H9 (cell line): ENCODE measurements at regions not wholly inside any gene's neighbourhood (a gene's known extent, or its start where the extent isn't known, plus 50 kb on each side); places are given as distances from the start of the nearest gene placed in this dataset.

Experiments
- DNase-seq: peaks from one replicate; pipeline ENCODE4 v3.0.0-alpha.2; 2017
- H2AFZ ChIP-seq: one replicate; pipeline ENCODE4 v1.6.1; 2013; ENCODE audit warnings: mild to moderate bottlenecking, low read length, control low read depth, moderate library complexity
- H2AK5ac ChIP-seq: 2 replicates; pipeline ENCODE4 v1.6.1; 2013; ENCODE audit warnings: low read length, control low read depth, mixed read lengths; ENCODE audit not compliant: insufficient read length
- H2BK120ac ChIP-seq: one replicate; pipeline ENCODE4 v1.6.1; 2013; ENCODE audit warnings: low read depth, mild to moderate bottlenecking, low read length, control low read depth, inconsistent platforms; ENCODE audit not compliant: poor library complexity, severe bottlenecking
- H2BK12ac ChIP-seq: 2 replicates; pipeline ENCODE4 v1.6.1; 2013; ENCODE audit warnings: low read length, control low read depth, mixed read lengths, low read depth; ENCODE audit not compliant: insufficient read length
- H2BK15ac ChIP-seq: 2 replicates; pipeline ENCODE4 v1.6.1; 2013; ENCODE audit warnings: low read depth, low read length, control low read depth
- H2BK20ac ChIP-seq: one replicate; pipeline ENCODE4 v1.6.1; 2013; ENCODE audit warnings: low read depth, mild to moderate bottlenecking, low read length, control low read depth, inconsistent platforms; ENCODE audit not compliant: poor library complexity, severe bottlenecking
- H2BK5ac ChIP-seq: 2 replicates; pipeline ENCODE4 v1.6.1; 2013; ENCODE audit warnings: low read length, control low read depth, mixed read lengths; ENCODE audit not compliant: insufficient read length
- H3K14ac ChIP-seq: 2 replicates; pipeline ENCODE4 v1.6.1; 2013; ENCODE audit warnings: low read length, control low read depth; ENCODE audit not compliant: insufficient read depth
- H3K18ac ChIP-seq: 2 replicates; pipeline ENCODE4 v1.6.1; 2013; ENCODE audit warnings: low read depth, mild to moderate bottlenecking, mixed read lengths, low read length, control low read depth; ENCODE audit not compliant: insufficient read length
- H3K23ac ChIP-seq: 2 replicates; pipeline ENCODE4 v1.6.1; 2013; ENCODE audit warnings: low read length, control low read depth, mixed read lengths, low read depth; ENCODE audit not compliant: insufficient read length
- H3K23me2 ChIP-seq: 2 replicates; pipeline ENCODE4 v1.6.1; 2013; ENCODE audit warnings: low read depth, mild to moderate bottlenecking, mixed read lengths, low read length, control low read depth; ENCODE audit not compliant: insufficient read length, poor library complexity, severe bottlenecking
- H3K27ac ChIP-seq: 2 replicates; pipeline ENCODE4 v1.5.1; 2013; ENCODE audit warnings: low read length, control low read depth, mixed read lengths, low read depth; ENCODE audit not compliant: insufficient read length
- H3K27me3 ChIP-seq: 2 replicates; pipeline ENCODE4 v1.6.1; 2013; ENCODE audit warnings: low read length, control low read depth, inconsistent platforms; ENCODE audit not compliant: insufficient read depth
- H3K4ac ChIP-seq: 2 replicates; pipeline ENCODE4 v1.6.1; 2013; ENCODE audit warnings: low read depth, mild to moderate bottlenecking, control low read depth, inconsistent platforms, low read length, moderate library complexity
- H3K4me1 ChIP-seq: 2 replicates; pipeline ENCODE4 v1.6.1; 2013; ENCODE audit warnings: low read length, control low read depth, inconsistent platforms; ENCODE audit not compliant: insufficient read depth
- H3K4me2 ChIP-seq: 2 replicates; pipeline ENCODE4 v1.6.1; 2013; ENCODE audit warnings: low read length, control low read depth, mixed read lengths; ENCODE audit not compliant: insufficient read length, insufficient read depth
- H3K56ac ChIP-seq: 2 replicates; pipeline ENCODE4 v1.6.1; 2013; ENCODE audit warnings: low read depth, mild to moderate bottlenecking, mixed read lengths, low read length, control low read depth; ENCODE audit not compliant: insufficient read length
- H3K79me1 ChIP-seq: 2 replicates; pipeline ENCODE4 v1.6.1; 2013; ENCODE audit warnings: low read depth, mild to moderate bottlenecking, moderate library complexity, low read length, control low read depth, inconsistent platforms; ENCODE audit not compliant: insufficient read depth, poor library complexity, severe bottlenecking
- H3K79me2 ChIP-seq: 2 replicates; pipeline ENCODE4 v1.6.1; 2013; ENCODE audit warnings: low read length, control low read depth, inconsistent platforms; ENCODE audit not compliant: insufficient read depth
- H3K9ac ChIP-seq: 2 replicates; pipeline ENCODE4 v1.6.1; 2013; ENCODE audit warnings: low read length, control low read depth, mixed read lengths; ENCODE audit not compliant: insufficient read length; ENCODE audit errors: extremely low read depth
- H3K9me3 ChIP-seq: one replicate; pipeline ENCODE4 v1.6.1; 2013; ENCODE audit warnings: low read depth, low read length, inconsistent platforms; ENCODE audit not compliant: control insufficient read depth
- H3T11ph ChIP-seq: one replicate; pipeline ENCODE4 v1.6.1; 2013; ENCODE audit warnings: mild to moderate bottlenecking, low read length, control low read depth, inconsistent platforms
- H4K20me1 ChIP-seq: one replicate; pipeline ENCODE4 v1.6.1; 2013; ENCODE audit not compliant: control insufficient read depth, insufficient read length, insufficient read depth
- H4K5ac ChIP-seq: 2 replicates; pipeline ENCODE4 v1.6.1; 2013; ENCODE audit warnings: low read depth, mild to moderate bottlenecking, mixed read lengths, low read length, control low read depth; ENCODE audit not compliant: insufficient read length
- H4K8ac ChIP-seq: replicated peaks from 2 replicates; pipeline ENCODE4 v1.6.1; 2013; ENCODE audit warnings: low read length, control low read depth, mixed read lengths, low read depth; ENCODE audit not compliant: insufficient read length
- H4K91ac ChIP-seq: 2 replicates; pipeline ENCODE4 v1.6.1; 2013; ENCODE audit warnings: low read depth, mild to moderate bottlenecking, moderate library complexity, mixed read lengths, low read length, control low read depth; ENCODE audit not compliant: insufficient read length
- H3K27ac Mint-ChIP-seq, 3 experiments: 2 replicates in 2 of 3; 3 replicates in 1 of 3; pipeline ENCODE4 v1.8.0; 2020 to 2021; ENCODE audit warnings: mixed read lengths in 3 of 3, mild to moderate bottlenecking in 1 of 3, moderate library complexity in 1 of 3
- H3K27me3 Mint-ChIP-seq: 2 replicates; pipeline ENCODE4 v1.8.0; 2021; ENCODE audit warnings: low read depth, mild to moderate bottlenecking, moderate library complexity, mixed read lengths
- H3K36me3 Mint-ChIP-seq, 3 experiments: 2 replicates in 2 of 3; 3 replicates in 1 of 3; pipeline ENCODE4 v1.8.0; 2020 to 2021; ENCODE audit warnings: low read depth in 3 of 3, mixed read lengths in 3 of 3; ENCODE audit not compliant: insufficient read depth in 1 of 3
- H3K4me1 Mint-ChIP-seq, 2 experiments: 2 replicates each; pipeline ENCODE4 v1.8.0; 2020; ENCODE audit warnings: mixed read lengths in 2 of 2
- H3K4me3 Mint-ChIP-seq, 2 experiments: 2 replicates in 1 of 2; 3 replicates in 1 of 2; pipeline ENCODE4 v1.8.0; 2020 to 2021; ENCODE audit warnings: mild to moderate bottlenecking in 2 of 2, mixed read lengths in 2 of 2, moderate library complexity in 1 of 2
- H3K9me3 Mint-ChIP-seq, 2 experiments: 2 replicates in 1 of 2; 3 replicates in 1 of 2; pipeline ENCODE4 v1.8.0; 2020; ENCODE audit warnings: mild to moderate bottlenecking in 2 of 2, mixed read lengths in 2 of 2, moderate library complexity in 1 of 2
- CTCF ChIP-seq: fragments of 200-600 bp; sonication (generic); conservative IDR thresholded peaks from 3 replicates; pipeline ENCODE4 v1.8.0; 2021; ENCODE audit warnings: antibody characterized with exemption, mild to moderate bottlenecking
- WGBS: extraction: QIAGEN DNeasy Blood & Tissue Kit; methylation state at CpG from one replicate; pipeline ENCODE4 v1.1.7; 2013; ENCODE audit warnings: missing lambda C conversion rate, low lambda C conversion rate, mixed read lengths; ENCODE audit not compliant: insufficient read length; ENCODE audit errors: extremely low coverage; 5-methylcytosine and 5-hydroxymethylcytosine counted together

GRCh38 chr9:109934136-109934856 is 154.3 kb downstream of the PALM2AKAP2 start:
- no peak overlapping the region for H3K23ac ChIP-seq
- H3K4ac ChIP-seq: no peak overlapping the region
- WGBS: no CpG with 5 or more reads among the region's 5 CpGs
- no peaks in the 10 kb centered on the region for H3K23me2 ChIP-seq
- no peak overlapping the region for H3K4me2 ChIP-seq
- no peak overlapping the region for H4K91ac ChIP-seq
- no peaks in the 10 kb centered on the region for H3K79me2 ChIP-seq
- H2AK5ac ChIP-seq: no peak overlapping the region
- no peaks in the 10 kb centered on the region for H3K36me3 Mint-ChIP-seq
- H2BK15ac ChIP-seq: no peak overlapping the region
- no peaks in the 10 kb centered on the region for H3K27me3 Mint-ChIP-seq
- no peak overlapping the region for H2BK5ac ChIP-seq
- H2AFZ ChIP-seq: no peak overlapping the region
- no peak for TF ChIP-seq CTCF
- no peak overlapping the region; a peak in 1 of 7 replicates for H3K27ac Mint-ChIP-seq
- no peak overlapping the region for H3K4me3 Mint-ChIP-seq
- no peak overlapping the region for H3K9ac ChIP-seq
- no peak overlapping the region for H3K27ac ChIP-seq
- H2BK120ac ChIP-seq: no peak overlapping the region
- H4K5ac ChIP-seq: no peak overlapping the region
- H3K18ac ChIP-seq: no peak overlapping the region
- no peaks in the 10 kb centered on the region for H3K9me3 ChIP-seq
- H3K4me1 Mint-ChIP-seq: peaks cover 0 to 6% of the 10 kb centered on the region in 2 experiments; a peak in 1 of 4 replicates
- H3K9me3 Mint-ChIP-seq: no peaks in the 10 kb centered on the region
- H2BK20ac ChIP-seq: no peak overlapping the region
- H2BK12ac ChIP-seq: no peak overlapping the region
- H3K4me1 ChIP-seq: no peaks in the 10 kb centered on the region
- no peaks in the 10 kb centered on the region for H3K27me3 ChIP-seq
- H3K14ac ChIP-seq: no peak overlapping the region
- H4K8ac ChIP-seq: no peak overlapping the region
- H3T11ph ChIP-seq: no peak overlapping the region
- H3K79me1 ChIP-seq: no peaks in the 10 kb centered on the region
- no peak for DNase-seq
- H4K20me1 ChIP-seq: no peaks in the 10 kb centered on the region
- H3K56ac ChIP-seq: no peak overlapping the region
